Right forelimb (tissue), 1 donor: ENCODE measurements at regions not wholly inside any gene's neighbourhood (a gene's known extent, or its start where the extent isn't known, plus 50 kb on each side); places are given as distances from the start of the nearest gene placed in this dataset.

Experiments used
- DNase-seq: peaks from one replicate; pipeline ENCODE4 v3.0.0-alpha.2; 2018

DNA sequence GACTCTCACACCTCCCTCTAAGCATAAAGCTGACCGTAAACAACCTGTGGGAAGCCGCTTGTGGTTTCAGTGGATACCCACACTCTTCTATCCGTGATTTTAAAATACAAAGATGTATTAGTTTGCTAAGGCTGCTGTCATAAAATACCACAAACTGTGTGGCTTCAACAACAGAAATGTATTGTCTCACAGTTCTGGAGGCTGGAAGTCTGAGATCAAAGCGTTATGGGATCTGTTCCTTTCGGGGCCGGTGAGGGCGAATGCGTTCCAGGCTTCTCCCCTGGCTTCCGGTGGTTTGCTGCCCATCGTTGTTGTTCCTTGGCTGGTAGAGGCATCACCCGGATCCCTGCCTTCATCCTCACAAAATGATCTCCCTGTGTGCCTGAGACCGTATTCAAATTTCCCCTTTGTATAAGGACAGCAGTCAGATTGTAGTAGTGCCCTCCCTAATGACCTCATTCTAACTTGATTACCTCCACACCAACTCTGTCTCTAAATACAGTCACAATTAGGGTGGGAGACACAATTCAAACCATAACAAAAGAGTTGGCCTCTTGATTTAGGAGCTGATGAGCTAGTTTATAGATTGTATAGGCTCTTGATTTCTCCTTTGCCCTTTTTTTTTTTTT, 210.6 kb upstream of the SOX4 start:
- no peak for DNase-seq

DNA sequence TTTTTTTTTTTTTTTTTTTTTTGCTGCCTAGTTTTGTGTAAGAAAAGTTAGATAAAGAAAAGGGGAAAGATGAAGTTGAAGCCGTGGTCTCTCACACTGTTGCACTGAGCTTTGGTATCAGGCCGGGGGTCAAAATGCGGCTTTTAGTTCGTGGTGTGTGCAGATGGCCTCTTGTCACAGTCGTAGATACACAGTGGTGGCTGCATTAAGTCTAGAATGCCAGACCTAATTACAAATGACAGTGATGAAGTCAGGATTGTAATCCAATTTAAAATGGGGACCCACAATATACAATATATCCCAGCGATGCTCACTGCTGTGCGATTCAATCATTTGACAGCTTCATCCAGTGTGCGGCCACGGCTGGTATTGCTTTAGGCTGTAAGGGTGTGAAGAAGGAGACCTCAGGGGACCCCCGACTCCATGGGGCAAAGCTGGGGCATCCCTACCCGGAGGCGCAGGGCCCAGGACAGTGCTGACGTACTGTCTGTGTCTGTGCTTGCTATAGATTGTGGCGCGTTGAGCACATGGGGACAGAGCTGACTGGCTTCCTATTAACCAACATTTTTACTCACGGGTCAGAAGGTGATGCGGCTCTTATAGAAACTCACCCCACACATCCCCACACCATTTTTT, 210.0 kb upstream of the SOX4 start:
- DNase-seq = no peak

DNA sequence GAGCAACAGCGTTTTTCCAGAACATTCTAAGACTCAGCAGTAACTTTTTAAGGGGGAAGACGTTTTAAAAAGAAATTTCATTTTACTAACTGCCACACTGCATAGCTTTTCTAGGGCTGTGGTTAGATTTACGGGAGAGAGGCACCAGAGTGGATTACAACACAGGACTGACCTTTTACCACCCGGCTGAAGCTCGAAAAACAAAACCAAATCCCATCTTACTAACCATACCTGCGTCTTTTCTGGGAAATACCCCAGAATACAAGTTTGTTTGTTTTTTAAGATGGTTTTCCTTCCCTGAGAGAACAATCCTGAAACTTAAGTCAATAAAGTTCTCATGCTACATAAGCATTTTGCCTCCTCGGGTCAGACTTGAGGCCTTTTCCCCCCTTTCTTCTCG, 209.3 kb upstream of the SOX4 start:
- DNase-seq = no peak

DNA sequence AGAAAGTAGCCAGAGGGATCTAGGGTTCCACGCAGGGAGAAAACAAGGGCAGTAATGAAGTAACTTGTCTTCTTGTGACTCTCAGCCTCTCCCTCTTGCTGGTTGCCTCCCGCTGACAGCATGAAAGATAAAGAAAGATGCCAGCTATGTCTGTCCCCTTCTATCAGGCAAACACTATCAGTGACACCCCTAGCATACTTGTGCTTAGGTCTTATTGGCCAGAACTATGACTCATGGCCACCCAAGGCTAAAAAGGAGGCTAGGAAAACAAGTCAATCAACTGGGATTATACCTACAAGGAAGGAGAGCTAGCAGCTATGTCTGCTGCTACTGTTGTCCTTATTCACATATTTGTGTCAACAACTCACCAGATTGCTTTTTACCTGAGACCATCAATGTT, 206.8 kb upstream of the SOX4 start:
- DNase-seq = no peak

DNA sequence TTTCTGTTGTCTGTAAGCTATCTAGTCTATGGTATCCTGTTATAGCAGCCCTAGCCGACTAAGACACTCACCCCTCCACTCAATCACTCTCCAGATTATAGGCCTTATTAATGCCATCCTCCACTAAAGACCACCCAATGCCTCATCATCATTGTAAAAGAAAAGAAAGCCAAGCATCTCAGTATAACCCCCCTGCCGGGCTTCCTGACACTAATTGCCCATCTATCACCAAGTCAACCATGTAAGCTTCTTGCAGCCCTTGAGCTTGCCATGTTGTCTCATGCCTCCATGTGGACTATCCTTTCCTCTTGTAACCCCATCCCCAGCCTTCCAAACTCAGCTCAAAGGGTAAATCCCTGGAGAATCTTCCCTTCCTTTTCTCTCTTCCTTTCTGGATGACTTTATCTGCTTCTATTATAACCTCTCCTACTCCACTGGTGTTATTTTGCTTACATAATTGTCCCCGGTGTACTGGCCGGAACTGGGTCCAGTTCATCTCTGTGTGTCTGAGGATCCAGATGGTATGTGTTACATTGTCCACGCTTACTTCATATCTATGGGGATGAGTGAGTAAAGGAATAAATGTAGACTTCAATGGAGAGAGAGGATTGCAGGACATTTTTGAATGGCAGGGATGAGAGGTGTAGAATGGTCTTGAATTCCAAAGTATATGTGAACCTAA, 202.9 kb upstream of the SOX4 start:
- DNase-seq = no peak

DNA sequence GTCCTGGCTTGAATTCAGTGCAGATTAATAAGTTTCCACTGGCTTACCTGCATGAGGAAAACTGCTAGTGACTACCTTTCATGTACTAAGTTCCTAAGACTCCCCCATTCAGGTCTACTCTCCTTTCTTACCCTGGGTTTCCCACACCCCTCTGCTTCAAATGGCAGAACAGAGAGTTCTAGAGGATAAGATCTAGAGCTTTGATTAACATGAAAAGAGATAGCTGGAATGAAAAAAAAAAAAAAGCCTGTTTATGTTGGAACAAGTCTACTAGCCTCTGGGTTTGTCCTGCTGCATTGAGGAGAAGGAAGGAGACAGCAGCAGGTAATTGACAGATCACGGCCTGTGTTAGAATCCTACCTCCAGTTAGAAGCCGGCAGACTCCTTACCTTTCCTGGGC, 201.4 kb upstream of the SOX4 start:
- no peak for DNase-seq

DNA sequence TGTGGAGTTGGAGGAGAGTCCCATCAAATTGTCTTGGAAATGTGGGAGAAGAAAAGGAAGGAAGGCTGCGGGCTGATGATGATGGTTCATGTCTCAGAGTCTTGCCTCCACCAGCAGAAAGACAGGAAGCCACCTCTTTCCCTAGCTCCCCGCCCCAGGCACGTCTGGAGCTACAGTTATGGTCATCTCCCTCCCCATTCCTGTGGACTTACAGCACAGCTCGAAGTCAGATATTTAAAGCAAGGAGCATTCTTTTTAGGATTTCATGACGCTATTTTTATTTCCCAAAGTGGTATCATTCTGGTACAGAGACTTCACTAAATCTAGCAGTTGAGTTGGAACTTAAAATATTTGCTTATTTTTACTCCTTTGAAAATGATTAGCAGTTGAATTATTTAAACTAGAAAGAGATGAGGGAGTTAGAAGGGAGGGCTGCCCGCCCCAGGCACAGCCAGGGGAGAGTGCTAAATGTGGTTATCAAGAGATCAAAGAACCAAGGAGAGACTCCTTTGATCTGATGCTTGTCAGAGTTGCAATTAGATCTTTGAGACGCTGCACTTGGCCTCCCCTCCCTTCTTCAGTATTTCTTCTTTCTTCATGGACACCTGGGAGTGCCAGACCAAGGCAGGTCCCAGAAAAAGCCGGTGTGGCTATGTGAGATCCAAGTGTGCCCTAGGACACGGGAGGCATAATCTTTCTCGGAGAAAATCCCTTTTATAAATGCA, 199.9 kb upstream of the SOX4 start:
- DNase-seq = no peak

DNA sequence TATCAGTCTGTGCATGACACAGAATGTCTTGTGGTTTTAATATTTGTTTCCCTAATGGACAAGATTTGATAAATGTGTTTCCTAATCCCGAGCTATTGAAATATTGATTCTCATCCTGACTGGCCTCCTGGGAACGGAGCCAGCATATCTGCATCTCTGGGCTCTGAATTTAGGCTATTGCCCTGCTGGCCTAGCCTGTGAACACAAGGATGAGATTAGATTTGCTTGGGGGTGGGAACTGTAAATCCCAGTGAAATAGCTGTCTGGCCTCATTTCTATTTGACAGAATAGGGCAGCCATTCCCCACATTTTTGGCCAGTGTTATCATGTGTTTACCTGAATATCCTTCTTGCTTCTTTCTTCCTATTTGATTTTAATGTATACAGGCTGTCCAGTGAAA, 198.4 kb upstream of the SOX4 start:
- DNase-seq = no peak

DNA sequence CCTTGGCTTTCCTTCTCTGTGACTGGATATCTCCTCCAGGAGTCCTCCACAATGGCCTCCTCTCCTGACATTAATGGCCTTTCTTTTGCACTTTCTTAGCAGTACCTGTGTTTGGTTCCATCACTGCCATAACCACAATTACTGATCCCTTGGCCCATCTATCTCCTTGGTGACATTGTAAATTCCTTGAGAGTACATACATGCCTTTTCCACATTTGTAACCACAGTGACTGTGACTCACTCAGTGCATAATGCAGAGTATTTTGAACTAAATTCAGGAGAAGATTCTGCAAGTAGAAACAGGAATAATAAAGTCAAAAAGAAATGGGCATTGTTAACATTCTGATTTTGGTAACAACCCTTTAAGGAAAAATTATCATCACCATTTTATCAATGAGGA, 197.2 kb upstream of the SOX4 start:
- no peak for DNase-seq

DNA sequence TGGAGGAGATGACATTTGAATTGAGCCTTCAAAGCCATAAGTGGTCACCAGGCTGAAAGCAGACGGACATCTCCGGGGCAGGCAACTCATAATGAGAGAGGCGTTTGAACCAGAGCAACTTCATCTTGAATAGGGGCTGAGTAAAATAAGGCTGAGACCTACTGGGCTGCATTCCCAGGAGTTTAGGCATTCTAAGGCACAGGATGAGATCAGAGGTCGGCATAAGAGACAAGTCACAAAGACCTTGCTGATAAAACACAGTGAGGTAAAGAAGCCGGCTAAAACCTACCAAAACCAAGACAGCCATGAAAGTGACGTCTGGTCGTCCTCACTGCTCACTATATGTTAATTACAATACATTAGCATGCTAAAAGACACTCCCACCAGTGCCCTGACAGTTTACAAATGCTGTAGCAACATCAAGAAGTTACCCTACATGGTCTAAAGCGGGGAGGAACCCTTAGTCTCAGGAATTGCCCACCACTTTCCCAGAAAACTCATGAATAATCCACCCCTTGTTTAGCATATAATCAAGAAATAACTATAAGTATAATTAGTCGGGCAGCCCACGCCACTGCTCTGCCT, 194.7 kb upstream of the SOX4 start:
- no peak for DNase-seq

DNA sequence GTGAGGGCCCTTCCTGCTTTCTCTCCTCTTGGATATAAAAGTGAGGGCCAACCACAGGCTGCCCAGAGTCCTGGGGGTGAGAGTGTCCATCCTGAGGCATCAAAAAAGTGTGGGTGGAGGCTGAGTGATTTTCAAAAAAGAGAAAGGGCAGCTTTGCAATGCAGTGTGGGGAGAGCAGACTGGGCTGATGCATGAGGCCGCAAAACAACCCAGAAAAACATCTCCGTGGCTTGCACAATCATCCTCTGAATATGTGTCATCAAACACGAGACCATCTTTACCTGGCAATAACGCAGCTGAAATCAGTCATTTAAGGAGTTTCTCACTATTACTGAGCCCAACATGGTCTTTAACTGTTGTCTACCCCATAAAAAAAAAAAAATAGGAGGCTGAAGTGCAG, 191.2 kb upstream of the SOX4 start:
- no peak for DNase-seq

DNA sequence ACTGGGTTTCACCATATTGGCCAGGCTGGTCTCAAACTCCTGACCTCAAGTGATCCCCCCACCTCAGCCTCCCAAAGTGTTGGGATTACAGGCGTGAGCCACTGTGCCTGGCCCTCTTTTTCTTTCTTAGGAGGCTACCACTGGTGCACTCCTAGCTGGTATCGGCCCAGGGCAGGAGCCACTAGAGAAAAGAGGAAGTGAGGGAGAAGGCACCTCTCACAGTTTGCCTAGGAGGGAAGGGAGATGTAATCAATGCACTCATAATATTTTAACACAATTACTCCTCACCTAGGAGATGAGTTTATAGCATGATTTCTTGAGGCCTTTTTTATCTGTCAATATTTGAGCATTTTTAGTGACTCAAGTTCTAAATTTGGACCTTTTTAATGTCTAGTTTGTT, 189.0 kb upstream of the SOX4 start:
- DNase-seq = no peak

DNA sequence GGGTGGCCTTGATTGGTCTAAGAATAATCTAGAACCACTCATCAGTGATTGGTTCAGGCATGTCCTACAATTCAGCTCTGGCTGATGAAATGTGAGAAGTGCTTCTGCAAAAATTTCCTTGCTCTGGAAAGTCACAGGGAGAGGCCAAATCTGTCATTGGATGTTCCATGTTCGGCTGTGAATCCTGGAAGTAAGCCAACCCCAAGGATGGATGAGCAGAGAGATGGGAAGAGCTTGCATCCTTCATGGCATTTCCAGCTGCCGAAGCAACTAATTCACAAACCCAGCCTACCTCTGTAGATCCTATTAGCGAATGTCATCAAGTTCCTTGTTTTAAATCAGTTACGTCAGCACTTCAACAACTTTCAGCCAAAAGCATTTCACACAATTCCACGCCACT, 187.2 kb upstream of the SOX4 start:
- no peak for DNase-seq

DNA sequence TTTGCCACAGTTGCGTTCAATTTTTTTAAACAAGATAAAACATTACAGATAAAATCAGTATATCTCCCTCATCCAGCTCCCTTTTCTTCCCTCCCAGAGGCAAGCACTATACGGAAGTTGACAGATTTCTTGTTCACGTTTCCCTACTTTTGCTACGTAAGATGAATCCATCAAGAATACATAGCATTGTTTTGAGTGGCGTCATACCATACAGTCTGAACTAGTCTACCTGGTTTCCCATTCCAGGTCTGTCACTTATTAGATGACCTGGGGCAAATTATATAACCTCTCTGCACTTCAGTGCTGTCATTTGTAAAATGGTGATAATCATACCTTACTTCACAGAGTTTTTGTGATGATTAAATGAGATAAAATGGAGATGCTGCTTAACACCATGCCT, 184.3 kb upstream of the SOX4 start:
- no peak for DNase-seq

DNA sequence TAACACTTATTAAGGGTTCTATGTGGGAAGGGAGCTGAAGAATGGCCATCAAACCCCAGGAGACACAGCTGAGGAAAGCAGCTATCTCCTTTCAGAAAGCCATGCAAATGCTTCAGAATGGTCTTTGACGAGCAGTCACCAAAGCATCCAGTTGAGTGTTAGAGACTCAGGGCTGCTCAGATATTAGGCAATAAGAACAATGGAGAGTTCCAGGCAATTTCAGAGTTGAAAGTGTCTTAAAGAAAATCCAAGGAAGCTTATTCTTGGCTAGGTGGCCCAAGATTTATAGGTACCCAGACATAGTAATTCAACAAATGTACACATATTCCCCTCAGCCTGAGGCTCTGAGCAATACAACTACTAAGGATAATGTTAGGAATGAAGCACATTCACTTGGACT, 180.1 kb upstream of the SOX4 start:
- DNase-seq = no peak

DNA sequence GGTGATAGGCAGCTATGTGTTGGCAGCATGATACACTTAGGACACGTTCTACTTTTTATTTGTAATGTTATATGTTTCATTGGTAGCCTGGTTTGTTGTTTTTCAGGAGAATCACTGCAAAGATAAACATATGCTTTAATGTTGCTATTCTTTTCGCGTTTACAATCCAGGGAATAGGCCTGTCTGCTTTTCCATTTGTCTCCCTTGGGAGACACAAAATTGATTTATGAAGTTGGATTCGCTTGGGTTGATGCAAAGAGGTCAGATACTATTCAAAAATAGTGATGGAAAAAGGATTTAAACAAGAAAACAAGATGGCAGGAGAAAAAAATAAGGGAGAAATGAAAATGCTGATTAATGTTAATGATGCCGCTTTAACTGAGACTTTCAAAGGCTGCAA, 179.5 kb upstream of the SOX4 start:
- no peak for DNase-seq

DNA sequence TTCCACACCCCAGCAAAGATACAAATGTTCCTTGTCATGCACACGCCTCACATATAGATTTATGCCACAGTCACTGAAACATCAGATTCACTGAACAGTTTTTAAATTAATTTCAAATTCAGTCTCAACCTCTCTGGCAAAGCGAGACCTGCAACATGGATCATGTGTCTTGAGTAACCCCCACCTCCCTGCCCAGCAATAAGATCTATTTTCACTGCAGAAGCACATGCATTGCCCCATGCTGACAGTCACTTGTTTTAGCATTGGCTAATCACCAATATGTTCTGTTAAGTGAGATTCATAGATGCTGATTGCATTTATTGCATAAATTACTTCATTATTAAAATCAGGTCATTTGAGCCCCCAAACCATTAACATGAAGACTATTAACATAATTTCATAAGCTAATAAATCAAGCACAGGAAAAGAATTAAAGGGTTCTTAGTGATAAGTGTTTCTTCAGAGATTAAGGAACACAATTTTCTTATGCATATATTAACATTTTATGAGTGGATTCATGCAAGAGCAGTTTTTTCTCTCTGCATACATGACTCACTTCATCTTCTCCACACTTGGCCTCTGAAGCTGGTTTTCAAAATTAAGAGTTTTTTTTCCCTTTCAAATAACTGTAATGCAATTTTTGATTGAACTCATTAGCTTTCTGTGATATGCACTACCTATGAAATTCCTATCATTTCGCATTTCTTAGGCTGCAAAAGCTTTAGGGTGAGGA, 173.2 kb upstream of the SOX4 start:
- no peak for DNase-seq

DNA sequence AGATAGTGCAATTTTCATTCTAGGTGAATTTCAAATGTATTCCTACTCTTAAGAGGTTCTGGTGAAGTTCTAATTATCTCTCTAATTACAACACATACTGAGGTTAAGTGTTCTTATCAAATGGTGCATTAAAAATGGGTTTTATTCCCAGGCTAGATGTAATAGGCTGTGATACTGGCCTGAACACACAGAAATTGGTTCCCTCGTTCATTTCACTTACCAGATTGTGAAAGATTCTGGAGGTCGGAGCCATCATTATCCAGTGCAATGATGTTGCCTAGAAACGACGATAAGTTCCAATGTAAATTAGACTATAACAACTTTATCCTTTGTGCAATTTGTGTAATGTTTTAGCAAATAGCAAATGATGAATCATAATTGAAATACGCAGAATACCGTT, 172.6 kb upstream of the SOX4 start:
- DNase-seq = no peak

DNA sequence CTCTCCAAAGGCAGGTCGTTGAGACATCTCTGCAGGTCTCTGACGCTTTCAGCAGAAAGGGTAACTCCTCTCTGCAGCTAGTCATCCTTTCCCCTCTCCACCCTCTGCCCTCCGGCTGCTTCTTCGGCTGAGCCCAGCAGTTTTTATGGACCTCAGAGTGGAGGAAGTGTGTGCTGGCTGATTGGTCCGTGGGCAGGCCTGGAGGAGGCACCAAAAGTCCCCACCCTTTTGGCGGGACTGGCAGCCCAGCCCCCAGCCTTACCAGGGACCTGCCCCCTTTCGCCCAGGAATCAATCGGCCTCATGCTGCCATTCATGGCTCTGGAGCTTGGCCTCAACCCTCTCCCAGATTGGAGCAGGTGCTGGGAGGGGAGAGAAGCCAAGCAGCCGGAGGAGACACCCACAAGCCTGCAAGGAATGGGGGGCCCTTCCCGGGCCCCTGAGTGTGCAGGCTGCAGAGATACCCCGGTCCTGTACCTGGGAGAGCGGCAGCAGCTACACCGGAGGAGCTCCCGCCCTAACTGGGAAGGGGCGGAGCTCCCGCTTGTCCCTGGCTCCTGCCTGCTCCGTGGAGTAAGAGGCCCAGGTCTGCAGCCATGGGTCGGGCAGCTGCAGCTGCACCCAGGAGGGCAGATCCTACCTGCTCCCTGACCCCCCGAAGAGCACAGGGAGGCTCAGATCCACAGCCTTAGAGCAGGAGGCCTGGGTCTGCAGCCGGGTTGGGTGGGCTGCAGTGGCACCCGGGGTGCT, 170.3 kb upstream of the SOX4 start:
- DNase-seq = no peak

DNA sequence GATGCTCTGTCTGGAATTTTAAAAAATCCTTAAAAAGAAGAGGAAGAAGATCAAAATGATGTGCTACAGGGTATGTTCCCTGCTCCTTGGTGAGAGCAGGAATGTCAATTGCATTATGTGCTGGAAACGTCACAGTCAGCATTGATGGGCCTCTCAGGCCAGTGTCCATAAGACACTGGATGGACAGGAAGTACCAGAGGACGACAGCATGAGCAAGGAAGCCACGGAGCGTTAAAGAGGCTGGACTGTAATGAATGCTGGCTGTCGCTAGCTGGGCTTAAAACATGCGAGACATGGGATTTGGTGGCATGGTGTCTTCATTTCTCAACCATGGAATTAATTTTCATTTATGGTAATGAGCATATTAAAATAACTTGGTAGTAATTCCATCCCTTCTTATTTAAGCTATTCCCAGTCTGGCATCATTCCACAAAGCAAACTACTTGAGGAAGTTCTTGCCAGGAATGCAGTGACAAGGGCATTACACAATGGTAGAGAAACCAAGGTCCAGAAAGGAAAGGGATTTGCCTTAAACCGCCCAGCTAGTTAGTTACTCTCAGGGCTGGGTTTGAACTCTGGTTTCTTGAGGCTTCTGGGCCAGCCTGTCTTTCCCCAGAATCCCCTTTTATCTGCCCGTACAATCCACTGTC, 166.6 kb upstream of the SOX4 start:
- no peak for DNase-seq

DNA sequence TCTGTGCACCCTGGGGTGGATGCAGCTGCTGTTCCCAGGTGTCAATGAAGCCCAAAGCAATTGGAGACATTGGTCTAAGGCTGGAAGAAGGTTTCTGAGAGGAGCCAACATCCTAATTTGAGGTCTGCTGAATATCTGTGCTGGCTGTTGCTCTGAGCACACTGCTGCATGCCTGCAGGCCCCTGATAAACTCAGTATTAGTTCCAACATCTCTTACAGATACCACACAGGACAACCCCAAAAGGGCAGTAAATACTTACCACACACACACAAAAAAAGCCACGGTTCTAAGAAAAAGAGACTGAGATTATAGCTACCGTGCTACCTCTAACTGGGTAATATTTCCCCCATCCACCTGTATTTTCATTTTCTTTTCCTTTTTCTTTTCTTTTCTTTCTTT, 164.3 kb upstream of the SOX4 start:
- DNase-seq = no peak

DNA sequence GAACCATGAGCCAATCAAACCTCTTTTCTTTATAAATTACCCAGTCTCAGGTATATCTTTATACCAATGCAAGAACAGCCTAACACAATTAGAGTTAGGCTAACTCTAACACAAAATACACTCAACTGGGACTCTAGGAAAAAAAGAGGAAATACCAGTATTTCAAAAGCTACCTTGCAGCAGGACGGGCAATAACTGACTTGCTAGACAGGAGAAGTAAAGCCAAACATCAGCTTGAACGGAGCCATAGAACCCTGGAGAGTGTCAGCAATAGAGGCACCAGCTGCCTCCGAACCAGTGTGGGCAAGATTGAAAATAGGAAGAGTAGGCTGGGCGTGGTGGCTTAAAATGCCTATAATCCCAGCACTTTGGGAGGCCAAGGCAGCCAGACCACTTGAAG, 162.0 kb upstream of the SOX4 start:
- no peak for DNase-seq
